ENCODE measurements at regions not wholly inside any gene's neighbourhood (a gene's known extent, or its start where the extent isn't known, plus 50 kb on each side); places are given as distances from the start of the nearest gene placed in this dataset.

DNA sequence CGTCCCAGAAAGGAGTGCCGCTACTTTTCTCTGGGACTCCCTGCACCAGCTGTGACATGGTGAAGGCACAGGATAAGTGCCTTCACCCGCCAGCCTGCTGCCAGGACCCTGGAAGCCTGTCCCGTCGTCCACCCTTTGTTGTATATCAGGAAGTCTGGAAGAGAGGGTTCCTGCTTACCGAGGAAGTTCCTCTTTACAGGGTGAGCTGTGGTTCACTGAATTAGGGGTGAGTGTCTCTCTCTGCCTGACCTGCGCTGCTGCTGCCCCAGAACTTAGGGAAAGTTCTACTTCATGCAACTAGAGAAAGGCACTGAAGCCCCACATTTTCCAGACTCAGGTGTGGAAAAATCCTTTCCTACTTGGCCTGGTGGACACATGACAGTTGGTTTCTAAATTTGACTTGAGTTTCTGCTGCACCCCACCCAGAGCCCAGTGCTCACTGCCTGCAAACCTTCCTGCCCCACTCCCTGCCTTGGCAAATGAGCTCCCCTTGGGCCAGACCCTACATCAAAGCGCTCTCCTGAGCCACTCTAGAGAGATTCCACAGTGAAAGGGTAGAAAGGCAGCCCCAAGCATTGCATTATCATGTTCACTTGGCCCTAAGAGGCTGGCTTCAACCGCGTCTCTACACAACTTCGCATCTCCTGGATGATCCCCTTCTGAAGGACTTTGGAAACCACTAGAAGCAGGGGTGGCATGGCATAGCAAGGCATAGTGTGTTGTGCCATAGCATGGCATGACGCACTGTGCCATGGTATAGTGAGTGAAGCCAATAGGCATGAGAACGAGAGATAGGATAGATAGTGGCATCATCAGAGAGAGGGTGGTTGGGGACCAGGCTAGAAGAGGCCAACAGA lies 215.8 kb upstream of the CDYL start:
- H3K4me3 ChIP-seq (ENCODE audit: low read depth, low read length), result no peak overlapping the region
- no peak for DNase-seq (ENCODE audit: low read depth)
- TF ChIP-seq, protein P1, sequence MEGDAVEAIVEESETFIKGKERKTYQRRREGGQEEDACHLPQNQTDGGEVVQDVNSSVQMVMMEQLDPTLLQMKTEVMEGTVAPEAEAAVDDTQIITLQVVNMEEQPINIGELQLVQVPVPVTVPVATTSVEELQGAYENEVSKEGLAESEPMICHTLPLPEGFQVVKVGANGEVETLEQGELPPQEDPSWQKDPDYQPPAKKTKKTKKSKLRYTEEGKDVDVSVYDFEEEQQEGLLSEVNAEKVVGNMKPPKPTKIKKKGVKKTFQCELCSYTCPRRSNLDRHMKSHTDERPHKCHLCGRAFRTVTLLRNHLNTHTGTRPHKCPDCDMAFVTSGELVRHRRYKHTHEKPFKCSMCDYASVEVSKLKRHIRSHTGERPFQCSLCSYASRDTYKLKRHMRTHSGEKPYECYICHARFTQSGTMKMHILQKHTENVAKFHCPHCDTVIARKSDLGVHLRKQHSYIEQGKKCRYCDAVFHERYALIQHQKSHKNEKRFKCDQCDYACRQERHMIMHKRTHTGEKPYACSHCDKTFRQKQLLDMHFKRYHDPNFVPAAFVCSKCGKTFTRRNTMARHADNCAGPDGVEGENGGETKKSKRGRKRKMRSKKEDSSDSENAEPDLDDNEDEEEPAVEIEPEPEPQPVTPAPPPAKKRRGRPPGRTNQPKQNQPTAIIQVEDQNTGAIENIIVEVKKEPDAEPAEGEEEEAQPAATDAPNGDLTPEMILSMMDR (IDR thresholded peaks at IDR 0.05; ENCODE audit: insufficient read depth, low read length), result no peak

DNA sequence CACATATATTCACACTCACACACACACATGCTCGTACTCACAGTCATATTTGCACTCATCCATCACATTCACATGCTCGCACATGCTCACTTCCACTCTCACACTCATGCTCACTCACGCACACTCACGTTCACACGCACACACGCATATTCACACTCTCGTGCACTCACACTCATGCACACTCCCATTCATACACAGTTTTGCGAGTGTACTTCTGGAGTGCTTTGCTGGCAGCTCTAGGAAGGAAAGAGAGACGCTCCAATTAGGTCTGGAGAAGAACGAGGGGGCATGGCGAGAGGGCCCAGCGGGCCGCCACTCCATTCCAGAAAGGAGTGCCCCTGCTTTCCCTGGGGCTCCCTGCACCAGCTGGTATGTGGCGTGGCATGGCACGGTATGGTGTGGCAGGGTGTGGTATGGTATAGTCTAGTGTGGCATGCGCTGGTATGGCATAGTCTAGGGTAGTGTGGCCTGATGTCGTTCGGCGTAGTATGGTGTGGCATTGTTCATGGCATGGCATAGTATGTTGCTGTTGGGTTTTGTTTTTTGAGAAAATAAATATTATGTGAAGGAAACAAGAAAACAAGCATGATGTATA lies 216.8 kb upstream of the CDYL start:
- H3K4me3 ChIP-seq (ENCODE audit: low read depth, low read length), result no peak overlapping the region
- TF ChIP-seq, protein P1 (IDR thresholded peaks at IDR 0.05; ENCODE audit: insufficient read depth, low read length), result no peak
- no peak for DNase-seq (ENCODE audit: low read depth)

DNA sequence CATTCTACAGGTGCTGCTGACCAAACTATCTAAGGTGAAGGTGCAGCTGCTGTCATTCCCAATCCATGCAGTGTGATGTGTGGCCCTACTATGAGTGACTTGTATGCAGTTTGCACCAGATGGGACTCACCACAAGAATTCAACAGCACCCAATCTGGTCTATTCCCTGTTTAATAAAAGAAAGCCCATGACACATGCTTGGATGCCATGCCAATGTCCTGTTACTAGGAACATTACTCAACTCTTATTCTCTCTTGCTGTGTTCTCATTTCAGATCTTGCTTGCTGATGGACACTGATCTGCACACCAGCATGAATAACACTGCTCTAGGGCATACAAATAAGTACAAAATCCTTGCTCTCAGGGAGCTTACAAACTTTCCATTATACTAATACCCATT lies 221.6 kb upstream of the CDYL start:
- TF ChIP-seq, protein P1 (IDR thresholded peaks at IDR 0.05; ENCODE audit: insufficient read depth, low read length), result no peak
- H3K4me3 ChIP-seq (ENCODE audit: low read depth, low read length), result no peak overlapping the region
- DNase-seq (ENCODE audit: low read depth), result no peak

DNA sequence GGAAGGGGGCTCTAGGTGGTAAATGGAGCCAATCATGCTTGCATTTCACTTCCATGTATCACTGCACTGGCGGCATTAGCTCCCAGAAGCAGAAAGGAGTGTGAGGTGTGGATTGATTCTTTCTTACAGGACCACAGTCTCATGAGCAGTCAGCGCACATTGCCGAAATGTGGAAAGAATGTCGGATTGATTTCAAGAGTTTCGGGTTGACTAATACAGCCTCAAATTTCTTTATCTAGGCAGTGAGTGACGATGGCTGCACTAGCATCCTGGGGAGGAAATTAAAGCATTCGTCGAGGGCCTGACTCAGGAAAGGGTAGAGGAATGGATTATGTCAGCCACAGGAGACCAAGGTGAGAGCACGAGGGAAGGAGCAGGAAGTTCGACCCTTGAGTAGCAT lies 222.8 kb upstream of the CDYL start:
- no peak overlapping the region for H3K4me3 ChIP-seq (ENCODE audit: low read depth, low read length)
- TF ChIP-seq, protein P1 (IDR thresholded peaks at IDR 0.05; ENCODE audit: insufficient read depth, low read length), result no peak
- peak; percentile 13 for DNase-seq (ENCODE audit: low read depth)

DNA sequence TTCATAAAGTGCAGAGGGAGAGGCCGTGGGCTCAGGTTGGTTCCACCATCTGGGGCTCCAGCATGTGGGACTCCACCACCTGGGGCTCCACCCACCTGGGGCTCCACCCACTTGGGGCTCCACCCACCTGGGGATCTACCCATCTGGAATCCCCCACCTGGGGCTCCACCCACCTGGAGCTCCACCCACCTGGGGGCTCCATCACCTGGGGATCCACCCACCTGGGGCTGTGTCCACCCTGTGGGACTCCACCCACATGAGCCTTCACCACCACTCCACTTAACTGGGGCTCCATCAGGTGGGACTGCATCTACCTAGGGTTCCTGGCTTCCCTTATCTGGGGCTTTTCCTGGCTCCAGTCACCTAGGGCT lies 226.0 kb upstream of the CDYL start:
- no peak for DNase-seq (ENCODE audit: low read depth)
- TF ChIP-seq, protein P1 (IDR thresholded peaks at IDR 0.05; ENCODE audit: insufficient read depth, low read length), result no peak
- H3K4me3 ChIP-seq (ENCODE audit: low read depth, low read length), result no peak overlapping the region

DNA sequence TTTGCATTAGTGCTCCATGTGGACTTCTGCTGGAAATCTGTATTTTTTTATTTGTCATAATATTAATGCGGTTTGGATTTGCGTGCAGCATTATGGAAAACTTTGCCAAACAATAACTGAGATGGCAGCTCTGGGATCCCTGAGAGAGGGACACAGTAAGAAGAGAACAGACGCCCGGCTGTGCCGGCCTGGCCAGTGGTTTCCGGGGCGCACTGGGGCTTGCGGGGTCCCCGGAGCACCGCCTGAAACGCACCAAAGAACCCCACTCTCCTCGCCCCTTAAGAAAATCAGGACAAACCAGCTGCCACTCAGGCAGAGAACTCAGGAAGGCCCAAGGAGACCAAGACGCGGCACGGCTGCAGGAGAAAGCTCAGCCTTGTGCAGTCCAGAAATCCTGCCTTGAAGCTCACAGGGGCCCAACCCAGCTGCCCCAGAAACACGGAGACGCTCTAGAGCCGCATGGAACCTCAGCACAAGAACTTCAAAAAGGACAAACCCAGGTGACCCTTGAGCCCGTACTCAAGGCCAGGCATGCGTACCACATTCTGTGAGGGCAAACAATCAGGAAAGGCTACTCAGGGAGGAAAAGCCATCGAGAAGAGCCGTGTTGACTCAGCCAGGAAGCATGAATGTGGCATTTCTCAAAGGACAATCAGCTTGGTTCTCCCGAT lies 226.5 kb upstream of the CDYL start:
- no peak overlapping the region for H3K4me3 ChIP-seq (ENCODE audit: low read depth, low read length)
- no peak for DNase-seq (ENCODE audit: low read depth)

More for the DNA sequence above, 226.5 kb upstream of the CDYL start:
- TF ChIP-seq, protein P1 (IDR thresholded peaks at IDR 0.05; ENCODE audit: insufficient read depth, low read length), result no peak

Measured in fibroblast of the aortic adventitia (primary cell).